GM12892 (cell line): ENCODE measurements at regions not wholly inside any gene's neighbourhood (a gene's known extent, or its start where the extent isn't known, plus 50 kb on each side); places are given as distances from the start of the nearest gene placed in this dataset.

Experiments
- POLR2A ChIP-seq: IDR thresholded peaks from 2 replicates; pipeline ENCODE4 v1.6.1; 2011; ENCODE audit warnings: low read depth, low read length, control low read depth
- POLR2AphosphoS5 ChIP-seq: IDR thresholded peaks from 2 replicates; pipeline ENCODE4 v1.6.1; 2011; ENCODE audit warnings: low read depth, low read length, control low read depth
- TAF1 ChIP-seq: IDR thresholded peaks from 2 replicates; pipeline ENCODE4 v1.6.1; 2011; ENCODE audit warnings: low read depth, mild to moderate bottlenecking, control low read depth, low read length, borderline replicate concordance

- TF ChIP-seq POLR2AphosphoS5, result no peak
- TF ChIP-seq POLR2A, result no peak
- no peak for TF ChIP-seq TAF1
Observed at GRCh38 chr6:164095056-164095455, 680.5 kb downstream of the QKI start.
